Heart left ventricle (tissue), 16 donors: ENCODE measurements at regions not wholly inside any gene's neighbourhood (a gene's known extent, or its start where the extent isn't known, plus 50 kb on each side); places are given as distances from the start of the nearest gene placed in this dataset.
"Not testable (repeated sequence)": the region's sequence is repeated elsewhere in the genome, so short reads cannot be mapped to it uniquely, and the experiment has no call there.

Source experiments
- ATAC-seq, 4 donors: fragments of 200-7000 bp; cut with Tn5 transposase; one replicate each; pipeline ENCODE4 v1.9.1; 2020 to 2022; ENCODE audit warnings: moderate library complexity in 4 of 4, mild to moderate bottlenecking in 3 of 4, moderate number of reproducible peaks in 1 of 4
- DNase-seq, 5 donors: peaks; one replicate each; pipeline ENCODE4 v3.0.0-alpha.2; 2020
- H3K27ac ChIP-seq, 12 donors: fragments of 200-600 bp; sonication (generic) in 4 of 12; one replicate each; pipeline versions ENCODE4 v1.5.0 to v1.8.0; 2016 to 2022; ENCODE audit warnings: mild to moderate bottlenecking in 2 of 12
- H3K27me3 ChIP-seq, 9 donors: fragments of 200-600 bp; sonication (generic) in 2 of 9; one replicate each; pipeline versions ENCODE4 v1.5.1 to v1.8.0; 2016 to 2022; ENCODE audit warnings: mild to moderate bottlenecking in 3 of 9
- H3K36me3 ChIP-seq, 9 donors: fragments of 200-600 bp; sonication (generic) in 2 of 9; one replicate each; pipeline versions ENCODE4 v1.5.0 to v1.8.0; 2018 to 2022; ENCODE audit warnings: mild to moderate bottlenecking in 2 of 9
- H3K4me1 ChIP-seq, 12 donors: fragments of 200-600 bp; sonication (generic) in 4 of 12; one replicate each; pipeline versions ENCODE4 v1.5.0 to v1.8.0; 2016 to 2022; ENCODE audit warnings: mild to moderate bottlenecking in 3 of 12
- H3K4me3 ChIP-seq, 12 donors: fragments of 200-600 bp; sonication (generic) in 4 of 12; one replicate each; pipeline versions ENCODE4 v1.5.0 to v1.8.0; 2017 to 2022; ENCODE audit warnings: mild to moderate bottlenecking in 9 of 12, moderate library complexity in 4 of 12
- H3K9me3 ChIP-seq, 12 donors: fragments of 200-600 bp; sonication (generic) in 4 of 12; one replicate each; pipeline versions ENCODE4 v1.5.0 to v1.8.0; 2016 to 2022; ENCODE audit warnings: mild to moderate bottlenecking in 1 of 12
- CTCF ChIP-seq, 12 donors: fragments of 200-600 bp; sonication (generic) in 4 of 12; IDR thresholded peaks; one replicate each; pipeline versions ENCODE4 v1.5.0 to v1.8.0; 2018 to 2022; ENCODE audit warnings: antibody characterized with exemption in 12 of 12, mild to moderate bottlenecking in 5 of 12
- POLR2A ChIP-seq, 2 donors: fragments of 450-650 bp; IDR thresholded peaks; one replicate each; pipeline ENCODE4 v1.6.1; 2017; ENCODE audit warnings: antibody characterized with exemption in 2 of 2, mild to moderate bottlenecking in 2 of 2, moderate library complexity in 2 of 2
- WGBS, 4 donors: extraction: QIAGEN DNeasy Blood & Tissue Kit in 2 of 4; methylation state at CpG; one replicate each; pipeline versions ENCODE4 v1.1.5 to v1.1.7; 2013 to 2018; 5-methylcytosine and 5-hydroxymethylcytosine counted together
- intact Hi-C, 10 donors: fragments of 100-400 bp; cut with DNase I; formaldehyde crosslinking; loops; one replicate each; pipeline versions ENCODE4 v1.11.1 to v1.14.2; 2022
- donor health status: ischemic (EF 13 %, LVEDD 7.1; RV severe dilation, severe dysfunction).
- donor health status: healthy with polysubstance abuse.
- donor health status: DM: no; HTN: yes; CAD: no.
- donor health status: DM: no; HTN: no; CAD: no.
- donor health status: ischemic (EF 25% LVEDD 6.9; RV normal size, moderate dysfunction).
- donor health status: ischemic (EF 25% LVEDD 5.7; RV mildly dilated, moderate dysfunction).
- donor health status: healthy.
- donor health status: DM: yes; HTN: yes; CAD: no.
- donor health status: ischemic (EF 35%, LVEDD 5.7; RV mildly dilated, moderate dysfunction).
- donor health status: nonischemic (EF 11% LVEDD 7.7; RV severe dilation, severe dysfunction).
- donor health status: DM: yes; HTN: yes; CAD: no.
- donor health status: PGD.
- donor health status: ischemic (EF 29% LVEDD 5.4; RV normal size, mild dysfunction).
- donor health status: nonischemic (EF 23%, LVEDD 6.1; RV moderate dilation, normal function).

GRCh38 chr7:52749880-52750279 is 285.6 kb upstream of the POM121L12 start:
- WGBS, 4 donors: 44 to 58% (median 48%) methylated on average over 4 of the region's 4 CpGs

GRCh38 chr7:52747817-52748216 is 287.6 kb upstream of the POM121L12 start:
- ATAC-seq: no peak
- TF ChIP-seq CTCF (IDR thresholded peaks at IDR 0.05) (no peak), POLR2A (IDR thresholded peaks at IDR 0.05) (no peak)
- Histone ChIP-seq H3K36me3 (no peaks in the 10 kb centered on the region), H3K27me3 (no peaks in the 10 kb centered on the region), H3K27ac (no peak overlapping the region), H3K9me3 (peaks cover 0 to 5% (median 0%) of the 10 kb centered on the region in 12 donors), H3K4me3 (no peak overlapping the region), H3K4me1 (no peaks in the 10 kb centered on the region)
- no peak for DNase-seq
- intact Hi-C loops: no loop called here
- 69 to 72% (median 70%) methylated on average over 3 of the region's 3 CpGs for WGBS, 4 donors

More at GRCh38 chr7:52749880-52750279, 285.6 kb upstream of the POM121L12 start:
- TF ChIP-seq POLR2A (IDR thresholded peaks at IDR 0.05) (no peak), CTCF (IDR thresholded peaks at IDR 0.05) (peak in 1 of 12 donors; percentile 9)
- Histone ChIP-seq H3K9me3 (peaks cover 0 to 5% (median 0%) of the 10 kb centered on the region in 12 donors), H3K27me3 (no peaks in the 10 kb centered on the region), H3K36me3 (no peaks in the 10 kb centered on the region), H3K4me1 (no peaks in the 10 kb centered on the region), H3K4me3 (no peak overlapping the region), H3K27ac (no peak overlapping the region)
- no peak for ATAC-seq
- intact Hi-C loops: no loop called here
- DNase-seq: no peak

- Histone ChIP-seq H3K4me3 (no peak overlapping the region), H3K27ac (no peak overlapping the region), H3K36me3 (no peaks in the 10 kb centered on the region), H3K4me1 (no peaks in the 10 kb centered on the region), H3K27me3 (no peaks in the 10 kb centered on the region), H3K9me3 (peaks cover 0 to 12% (median 0%) of the 10 kb centered on the region in 12 donors)
- no peak for ATAC-seq
- intact Hi-C loops: no loop called here
- TF ChIP-seq CTCF (IDR thresholded peaks at IDR 0.05) (no peak), POLR2A (IDR thresholded peaks at IDR 0.05) (no peak)
- 75 to 86% (median 84%) methylated on average over 2 of the region's 2 CpGs for WGBS, 4 donors
- no peak for DNase-seq
Observed at GRCh38 chr7:52741670-52742290, 293.7 kb upstream of the POM121L12 start.

- no peak overlapping the region for H3K27ac ChIP-seq
- no peaks in the 10 kb centered on the region for H3K36me3 ChIP-seq
- DNase-seq (no peak), ATAC-seq (no peak)
- intact Hi-C loops: no loop called here
- H3K4me3 ChIP-seq: no peak overlapping the region
- H3K9me3 ChIP-seq: peaks cover 0 to 21% (median 0%) of the 10 kb centered on the region in 12 donors
- WGBS, 4 donors: 78 to 82% (median 81%) methylated on average over 4 of the region's 4 CpGs
- H3K4me1 ChIP-seq: no peaks in the 10 kb centered on the region
- TF ChIP-seq POLR2A (IDR thresholded peaks at IDR 0.05): no peak
- TF ChIP-seq CTCF (IDR thresholded peaks at IDR 0.05): no peak
- H3K27me3 ChIP-seq: no peaks in the 10 kb centered on the region
Observed at GRCh38 chr7:52735656-52736055, 299.8 kb upstream of the POM121L12 start.

- 78 to 85% (median 81%) methylated on average over 5 of the region's 5 CpGs for WGBS, 4 donors
- H3K4me1 ChIP-seq, H3K4me3 ChIP-seq, H3K27ac ChIP-seq, DNase-seq, ATAC-seq, H3K27me3 ChIP-seq, H3K9me3 ChIP-seq, intact Hi-C loops, H3K36me3 ChIP-seq: not testable (repeated sequence)
Observed at GRCh38 chr7:52728683-52729082, 306.8 kb upstream of the POM121L12 start.
